ENCODE measurements at regions not wholly inside any gene's neighbourhood (a gene's known extent, or its start where the extent isn't known, plus 50 kb on each side); places are given as distances from the start of the nearest gene placed in this dataset.

DNA sequence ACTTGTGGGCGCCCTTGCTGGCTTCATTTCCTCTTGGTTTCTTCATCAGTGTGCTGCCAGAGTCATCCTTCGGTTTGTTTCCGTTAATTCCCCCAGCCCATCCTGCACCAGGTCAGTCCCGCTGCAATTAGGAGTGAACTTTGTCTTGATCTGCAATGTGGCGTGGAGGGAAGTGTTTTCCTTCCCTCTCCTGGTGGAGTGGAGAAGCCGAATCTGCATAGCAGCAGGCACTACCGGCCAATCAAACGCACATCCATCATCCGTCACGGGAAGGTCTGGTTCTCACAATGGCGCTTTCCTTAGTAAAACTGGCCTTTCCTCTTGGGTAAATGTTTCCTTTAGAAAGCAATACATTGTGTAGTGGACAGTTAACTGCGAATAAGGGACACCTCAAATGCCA is 337.5 kb downstream of the CXCL12 start:
- H3K36me3 Mint-ChIP-seq (ENCODE audit: low read depth) = no peaks in the 10 kb centered on the region
- no peaks in the 10 kb centered on the region for H3K9me3 Mint-ChIP-seq
- ChIA-PET POLR2A (no interaction called here), CTCF (no interaction called here)
- intact Hi-C loops (cut with micrococcal nuclease) = no loop called here
- no peak for TF ChIP-seq CTCF (IDR thresholded peaks at IDR 0.05)
- H3K27ac Mint-ChIP-seq = no peak overlapping the region
- ATAC-seq (ENCODE audit: low read depth) = no peak
- no peaks in the 10 kb centered on the region for H3K4me1 Mint-ChIP-seq
- no peak overlapping the region for H3K4me3 Mint-ChIP-seq
- no peak for DNase-seq
- H3K27me3 Mint-ChIP-seq = peaks cover 2% of the 10 kb centered on the region

- Mint-ChIP-seq H3K4me1 (no peaks in the 10 kb centered on the region), H3K27me3 (peaks cover 2% of the 10 kb centered on the region), H3K36me3 (ENCODE audit: low read depth) (no peaks in the 10 kb centered on the region), H3K27ac (no peak overlapping the region), H3K9me3 (no peaks in the 10 kb centered on the region), H3K4me3 (no peak overlapping the region)
- ChIA-PET CTCF (no interaction called here), POLR2A (no interaction called here)
- TF ChIP-seq CTCF (IDR thresholded peaks at IDR 0.05) = no peak
- DNase-seq (no peak), ATAC-seq (ENCODE audit: low read depth) (no peak)
- intact Hi-C loops (cut with micrococcal nuclease) = no loop called here
These were observed 338.3 kb downstream of the CXCL12 start for GRCh38 chr10:44046605-44047004.

DNA sequence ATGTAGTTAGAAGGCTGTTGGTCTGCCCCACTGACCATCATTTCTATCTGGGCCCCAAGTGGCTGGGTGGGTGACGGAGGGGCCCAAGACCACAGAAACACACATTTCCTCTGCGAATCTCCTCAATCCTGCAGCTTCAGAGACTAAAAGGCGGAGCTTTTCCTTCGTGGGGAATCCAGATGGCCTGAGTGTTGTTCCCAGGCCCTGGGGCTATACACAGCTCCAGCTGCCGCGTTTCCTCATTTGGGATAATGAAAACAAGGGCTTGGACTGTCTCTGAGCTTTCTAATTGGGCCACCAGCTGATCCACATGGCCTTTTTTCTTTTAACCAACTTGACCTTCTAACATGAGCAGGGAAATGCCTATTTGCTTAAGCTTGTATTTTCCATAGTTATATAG is 339.9 kb downstream of the CXCL12 start:
- Mint-ChIP-seq H3K4me3 (no peak overlapping the region), H3K27me3 (peaks cover 2% of the 10 kb centered on the region), H3K27ac (no peak overlapping the region), H3K36me3 (ENCODE audit: low read depth) (no peaks in the 10 kb centered on the region), H3K9me3 (no peaks in the 10 kb centered on the region), H3K4me1 (no peaks in the 10 kb centered on the region)
- CTCF ChIA-PET = no interaction called here
- POLR2A ChIA-PET = no interaction called here
- no peak for TF ChIP-seq CTCF (IDR thresholded peaks at IDR 0.05)
- ATAC-seq (ENCODE audit: low read depth) (no peak), DNase-seq (no peak)
- intact Hi-C loops (cut with micrococcal nuclease) = no loop called here

- no peak for DNase-seq
These were observed 340.3 kb downstream of the CXCL12 start for GRCh38 chr10:44044549-44044948.

DNA sequence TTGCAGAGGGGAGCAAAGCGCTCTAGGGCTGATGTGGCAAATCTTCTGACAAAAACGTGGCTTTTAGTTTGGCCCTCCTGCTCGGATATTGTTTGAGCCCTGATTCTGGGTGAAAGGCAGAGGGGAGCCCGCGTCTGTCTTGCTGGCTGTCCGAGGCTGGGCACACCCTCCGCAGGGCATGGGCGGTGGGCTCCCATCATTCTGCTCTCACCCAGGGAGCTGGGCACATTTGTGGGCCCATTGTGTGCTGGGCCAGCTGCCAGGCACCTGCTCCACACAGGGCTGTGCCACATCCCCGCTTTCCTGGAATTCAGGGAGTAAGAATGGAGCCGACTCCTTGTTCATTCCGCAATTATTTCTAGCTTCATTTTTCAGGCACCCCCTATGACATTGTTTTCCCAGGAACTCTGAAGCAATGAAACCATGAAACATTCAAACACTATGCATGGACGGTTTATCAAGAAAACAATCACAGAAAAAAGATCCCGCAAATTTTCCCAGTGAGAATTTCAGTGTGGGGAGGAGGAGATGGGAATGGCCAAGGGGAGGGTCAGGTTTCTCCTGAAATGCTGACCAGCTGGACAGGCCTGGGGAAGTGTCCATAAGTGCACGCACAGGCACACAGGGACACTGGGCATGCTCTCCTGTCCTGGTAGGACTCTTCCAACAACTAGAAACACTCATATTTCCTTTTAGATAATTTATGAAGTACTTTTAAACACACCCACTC is 341.1 kb downstream of the CXCL12 start:
- ChIA-PET POLR2A (no interaction called here), CTCF (no interaction called here)
- ATAC-seq (ENCODE audit: low read depth) = no peak

More at GRCh38 chr10:44044549-44044948, 340.3 kb downstream of the CXCL12 start:
- no peak for ATAC-seq (ENCODE audit: low read depth)
- peaks cover 2% of the 10 kb centered on the region for H3K27me3 Mint-ChIP-seq
- no peaks in the 10 kb centered on the region for H3K4me1 Mint-ChIP-seq
- H3K36me3 Mint-ChIP-seq (ENCODE audit: low read depth) = no peaks in the 10 kb centered on the region
- no peak overlapping the region for H3K4me3 Mint-ChIP-seq
- ChIA-PET POLR2A (no interaction called here), CTCF (no interaction called here)
- no peak overlapping the region for H3K27ac Mint-ChIP-seq
- H3K9me3 Mint-ChIP-seq = no peaks in the 10 kb centered on the region
- intact Hi-C loops (cut with micrococcal nuclease) = no loop called here
- no peak for TF ChIP-seq CTCF (IDR thresholded peaks at IDR 0.05)

More for the DNA sequence above, 341.1 kb downstream of the CXCL12 start:
- H3K4me1 Mint-ChIP-seq = no peaks in the 10 kb centered on the region
- H3K27me3 Mint-ChIP-seq = peaks cover 2% of the 10 kb centered on the region
- H3K27ac Mint-ChIP-seq = no peak overlapping the region
- TF ChIP-seq CTCF (IDR thresholded peaks at IDR 0.05) = no peak
- no peaks in the 10 kb centered on the region for H3K36me3 Mint-ChIP-seq (ENCODE audit: low read depth)
- H3K4me3 Mint-ChIP-seq = no peak overlapping the region
- intact Hi-C loops (cut with micrococcal nuclease) = no loop called here
- no peaks in the 10 kb centered on the region for H3K9me3 Mint-ChIP-seq
- DNase-seq = no peak
